BE2C (cell line): ENCODE measurements at regions not wholly inside any gene's neighbourhood (a gene's known extent, or its start where the extent isn't known, plus 50 kb on each side); places are given as distances from the start of the nearest gene placed in this dataset.

Experiments used
- DNase-seq: peaks from one replicate; pipeline ENCODE4 v3.0.0-alpha.2; 2020
- H3K27me3 ChIP-seq: fragments of 250-450 bp; sonication (Bioruptor Pico); 2 replicates; pipeline ENCODE4 v1.5.1; 2020; ENCODE audit warnings: mild to moderate bottlenecking
- H3K36me3 ChIP-seq: fragments of 250-450 bp; sonication (Bioruptor Pico); 2 replicates; pipeline ENCODE4 v1.5.1; 2020; ENCODE audit warnings: mild to moderate bottlenecking
- H3K4me1 ChIP-seq: fragments of 250-450 bp; sonication (Bioruptor Pico); 2 replicates; pipeline ENCODE4 v1.5.1; 2020
- H3K4me3 ChIP-seq: 2 replicates; pipeline ENCODE4 v1.5.1; 2011; ENCODE audit warnings: low read depth, low read length
- H3K9me3 ChIP-seq: fragments of 250-450 bp; sonication (Bioruptor Pico); 2 replicates; pipeline ENCODE4 v1.5.1; 2020
- CTCF ChIP-seq: IDR thresholded peaks from 2 replicates; pipeline ENCODE4 v1.5.1; 2012; ENCODE audit warnings: mild to moderate bottlenecking, low read depth, low read length

- no peak for DNase-seq
- Histone ChIP-seq H3K36me3 (no peaks in the 10 kb centered on the region), H3K4me1 (no peaks in the 10 kb centered on the region), H3K27me3 (no peaks in the 10 kb centered on the region; the same call in 1 of the 2 replicates), H3K4me3 (no peak overlapping the region), H3K9me3 (no peaks in the 10 kb centered on the region)
- no peak for TF ChIP-seq CTCF
Observed at GRCh38 chr20:24296477-24297261, 172.8 kb upstream of the SYNDIG1 start.

DNA sequence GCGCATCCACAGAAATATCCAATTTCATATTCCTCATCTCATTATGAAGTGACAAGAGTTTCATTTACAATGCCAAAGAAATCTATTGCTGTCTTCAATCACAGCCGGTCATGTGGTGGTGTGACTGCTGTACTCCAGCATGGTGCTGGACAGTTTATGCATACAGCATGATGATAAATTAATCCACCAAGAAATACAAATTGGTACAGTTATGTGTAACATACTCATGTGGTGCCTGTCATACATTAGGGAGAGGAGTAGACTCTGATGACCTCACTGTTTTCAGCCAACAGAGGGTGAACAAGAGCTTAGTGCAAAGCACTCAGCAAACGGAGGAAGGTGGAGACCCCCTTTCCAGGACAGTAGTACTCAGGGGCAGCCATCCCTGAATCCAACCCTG is 178.4 kb upstream of the SYNDIG1 start:
- H3K9me3 ChIP-seq: no peaks in the 10 kb centered on the region
- no peaks in the 10 kb centered on the region for H3K36me3 ChIP-seq
- DNase-seq: no peak
- no peak overlapping the region for H3K4me3 ChIP-seq
- H3K4me1 ChIP-seq: no peaks in the 10 kb centered on the region
- no peak for TF ChIP-seq CTCF
- H3K27me3 ChIP-seq: no peaks in the 10 kb centered on the region

DNA sequence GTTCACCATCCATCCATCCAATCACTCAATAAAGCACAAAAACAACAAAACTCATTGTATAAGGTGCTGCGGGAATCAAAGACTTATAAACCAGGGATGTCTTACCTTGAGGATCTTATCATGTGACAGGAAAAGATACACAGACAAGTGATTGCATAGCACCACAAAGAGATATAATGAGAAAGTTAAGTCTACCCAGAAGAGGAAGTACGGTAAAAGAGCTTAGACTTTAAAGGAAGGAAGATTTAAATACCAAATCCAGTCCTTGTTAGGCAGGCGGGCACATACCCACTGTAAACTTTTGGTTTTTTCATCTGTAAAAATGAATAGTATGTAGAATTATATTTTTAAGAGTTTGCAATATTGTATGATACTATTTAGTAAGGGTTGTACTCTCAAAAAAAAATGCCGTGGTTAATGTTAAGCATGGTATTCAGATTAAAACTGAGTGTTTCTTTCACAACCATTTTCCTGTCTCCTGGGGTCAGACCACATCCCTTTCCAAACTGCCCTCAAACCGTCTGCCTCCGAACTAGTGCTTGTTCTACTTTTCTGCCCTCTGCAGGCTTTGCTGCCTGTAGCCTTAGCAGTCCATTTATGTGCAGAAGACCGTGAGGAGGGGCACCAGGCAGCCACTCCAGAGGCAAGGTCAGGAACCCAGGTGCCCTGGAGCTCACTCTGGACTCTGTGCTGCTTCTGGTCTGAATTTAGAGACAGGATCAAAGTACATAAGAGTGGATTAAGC is 179.5 kb upstream of the SYNDIG1 start:
- H3K4me3 ChIP-seq: no peak overlapping the region
- H3K27me3 ChIP-seq: no peaks in the 10 kb centered on the region
- TF ChIP-seq CTCF: no peak
- H3K4me1 ChIP-seq: no peaks in the 10 kb centered on the region
- H3K9me3 ChIP-seq: no peaks in the 10 kb centered on the region
- no peaks in the 10 kb centered on the region for H3K36me3 ChIP-seq
- DNase-seq: no peak

- DNase-seq: no peak
- no peak for TF ChIP-seq CTCF
Observed at GRCh38 chr20:24283186-24283585, 186.2 kb upstream of the SYNDIG1 start.

GRCh38 chr20:24277196-24277595 is 192.2 kb upstream of the SYNDIG1 start:
- H3K27me3 ChIP-seq: peaks cover 8% of the 10 kb centered on the region
- no peak for TF ChIP-seq CTCF
- H3K4me1 ChIP-seq: no peaks in the 10 kb centered on the region
- DNase-seq: no peak
- H3K36me3 ChIP-seq: no peaks in the 10 kb centered on the region
- no peaks in the 10 kb centered on the region; the same call in 1 of the 2 replicates for H3K9me3 ChIP-seq
- no peak overlapping the region for H3K4me3 ChIP-seq

More at GRCh38 chr20:24283186-24283585, 186.2 kb upstream of the SYNDIG1 start:
- H3K36me3 ChIP-seq: no peaks in the 10 kb centered on the region
- peaks cover 8% of the 10 kb centered on the region for H3K27me3 ChIP-seq
- no peak overlapping the region for H3K4me3 ChIP-seq
- no peaks in the 10 kb centered on the region for H3K4me1 ChIP-seq
- no peaks in the 10 kb centered on the region for H3K9me3 ChIP-seq
